SK-N-SH (cell line): ENCODE measurements at regions not wholly inside any gene's neighbourhood (a gene's known extent, or its start where the extent isn't known, plus 50 kb on each side); places are given as distances from the start of the nearest gene placed in this dataset.

Source experiments
- CTCF ChIA-PET: fragments of 300-600, 350-600 bp; formaldehyde crosslinking; extraction: SDS; loops from one replicate; lab custom pipeline; 2021; lab: Yijun Ruan, JAX
- POLR2A ChIA-PET: fragments of 350-600 bp; sonication (Branson Sonifier 250); formaldehyde crosslinking; extraction: SDS; loops from one replicate; lab custom pipeline; 2020; ENCODE audit warnings: antibody characterized with exemption, inconsistent platforms; lab: Yijun Ruan, JAX
- DNase-seq: peaks from one replicate; pipeline ENCODE4 v3.0.0; 2012
- H2AFZ ChIP-seq: fragments of 200-600 bp; sonication (generic); 2 replicates; pipeline ENCODE4 v1.8.1; 2016; ENCODE audit warnings: antibody characterized with exemption, mild to moderate bottlenecking, low read depth
- H3F3A ChIP-seq: fragments of 200-600 bp; sonication (generic); replicated peaks from 2 replicates; pipeline ENCODE3; 2016; ENCODE audit warnings: antibody characterized with exemption, mild to moderate bottlenecking; ENCODE audit not compliant: insufficient read depth
- H3K27ac ChIP-seq, 2 experiments: fragments of 200-500 bp in 1 of 2; fragments of 200-600 bp in 1 of 2; sonication (Bioruptor generic) in 1 of 2; sonication (generic), shearing (Covaris generic) in 1 of 2; 2 replicates each; pipeline versions ENCODE4 v1.5.1 to v1.6.1; 2014 to 2016; ENCODE audit warnings: low read depth in 2 of 2, inconsistent platforms in 1 of 2, low read length in 1 of 2, mild to moderate bottlenecking in 1 of 2, mixed read lengths in 1 of 2
- H3K27me3 ChIP-seq: fragments of 200-600 bp; sonication (generic), shearing (Covaris generic); 2 replicates; pipeline ENCODE4 v1.6.1; 2016; ENCODE audit warnings: mixed run types; ENCODE audit not compliant: insufficient read depth
- H3K36me3 ChIP-seq, 2 experiments: fragments of 200-500 bp in 1 of 2; fragments of 200-600 bp in 1 of 2; sonication (Bioruptor generic) in 1 of 2; sonication (generic) in 1 of 2; replicated peaks in 1 of 2; 2 replicates each; pipeline versions ENCODE3 to v1.5.1; 2014 to 2016; ENCODE audit warnings: low read length in 1 of 2, mild to moderate bottlenecking in 1 of 2; ENCODE audit not compliant: insufficient read depth in 2 of 2, control insufficient read depth in 1 of 2
- H3K4me1 ChIP-seq, 2 experiments: fragments of 200-500 bp in 1 of 2; fragments of 200-600 bp in 1 of 2; sonication (Bioruptor generic) in 1 of 2; sonication (generic), shearing (Covaris generic) in 1 of 2; 2 replicates each; pipeline versions ENCODE4 v1.5.1 to v1.6.1; 2014 to 2016; ENCODE audit warnings: low read depth in 1 of 2, low read length in 1 of 2, mixed run types in 1 of 2; ENCODE audit not compliant: insufficient read depth in 2 of 2, control insufficient read depth in 1 of 2
- H3K4me2 ChIP-seq: fragments of 200-600 bp; sonication (generic), shearing (Covaris generic); 2 replicates; pipeline ENCODE4 v1.6.1; 2017; ENCODE audit warnings: mixed run types
- H3K4me3 ChIP-seq, 2 experiments: fragments of 200-500 bp in 1 of 2; fragments of 200-600 bp in 1 of 2; sonication (Bioruptor generic) in 1 of 2; sonication (generic), shearing (Covaris generic) in 1 of 2; 2 replicates each; pipeline versions ENCODE4 v1.5.1 to v1.8.1; 2014 to 2016; ENCODE audit warnings: low read depth in 2 of 2, inconsistent platforms in 1 of 2, low read length in 1 of 2, mild to moderate bottlenecking in 1 of 2, mixed read lengths in 1 of 2, moderate library complexity in 1 of 2
- H3K79me2 ChIP-seq: fragments of 200-600 bp; sonication (generic); 2 replicates; pipeline ENCODE4 v1.8.1; 2017; ENCODE audit warnings: mild to moderate bottlenecking; ENCODE audit not compliant: insufficient read depth
- H3K9ac ChIP-seq: fragments of 200-600 bp; sonication (generic); 2 replicates; pipeline ENCODE4 v1.6.1; 2017; ENCODE audit warnings: mixed run types
- H3K9me2 ChIP-seq: fragments of 200-600 bp; sonication (generic); 2 replicates; pipeline ENCODE4 v1.6.1; 2017; ENCODE audit warnings: mixed run types
- H3K9me3 ChIP-seq: fragments of 200-600 bp; sonication (generic); 2 replicates; pipeline ENCODE4 v1.6.1; 2017; ENCODE audit warnings: mixed run types, mild to moderate bottlenecking, moderate library complexity
- H4K20me1 ChIP-seq: fragments of 200-600 bp; sonication (generic); 2 replicates; pipeline ENCODE4 v1.6.1; 2017; ENCODE audit warnings: mild to moderate bottlenecking, mixed run types; ENCODE audit not compliant: insufficient read depth
- ELF1 ChIP-seq: IDR thresholded peaks from 2 replicates; pipeline ENCODE4 v1.4.0; 2012
- EP300 ChIP-seq, 2 experiments: IDR thresholded peaks; 2 replicates each; pipeline versions ENCODE4 v1.4.0 to v1.6.1; 2012; ENCODE audit warnings: borderline replicate concordance in 1 of 2, low read depth in 1 of 2, low read length in 1 of 2
- EZH2phosphoT487 ChIP-seq: fragments of 200-600 bp; sonication (generic); IDR thresholded peaks from 2 replicates; pipeline ENCODE4 v1.6.1; 2017; ENCODE audit warnings: low read depth, mixed run types, mild to moderate bottlenecking, antibody characterized with exemption, moderate library complexity, borderline replicate concordance
- FOSL2 ChIP-seq: IDR thresholded peaks from 2 replicates; pipeline ENCODE4 v1.4.0; 2012; ENCODE audit warnings: low read depth, mild to moderate bottlenecking, moderate library complexity, borderline replicate concordance
- FOXJ3 ChIP-seq: sonication (generic); formaldehyde crosslinking; IDR thresholded peaks from 2 replicates; pipeline ENCODE4 v1.5.1; 2020; ENCODE audit warnings: mild to moderate bottlenecking, missing genetic modification reagents
- FOXM1 ChIP-seq: IDR thresholded peaks from 2 replicates; pipeline ENCODE4 v1.4.0; 2012; ENCODE audit warnings: low read depth, mild to moderate bottlenecking
- GABPA ChIP-seq: IDR thresholded peaks from 2 replicates; pipeline ENCODE4 v1.4.0; 2012; ENCODE audit warnings: low read depth, mild to moderate bottlenecking
- GATA2 ChIP-seq: sonication (generic); formaldehyde crosslinking; IDR thresholded peaks from 2 replicates; pipeline ENCODE4 v1.5.0; 2020; ENCODE audit warnings: mild to moderate bottlenecking, missing genetic modification reagents
- IRF3 ChIP-seq: fragments of 150-350 bp; IDR thresholded peaks from 2 replicates; pipeline ENCODE4 v1.6.1; 2016; ENCODE audit warnings: mild to moderate bottlenecking, low read depth, low read length
- MXI1 ChIP-seq: IDR thresholded peaks from 2 replicates; pipeline ENCODE4 v1.6.1; 2012; ENCODE audit warnings: mild to moderate bottlenecking, low read depth, low read length, improper control_type of control experiment
- NRF1 ChIP-seq: IDR thresholded peaks from 2 replicates; pipeline ENCODE4 v1.6.1; 2012; ENCODE audit warnings: low read depth, mild to moderate bottlenecking, low read length
- PBX3 ChIP-seq: IDR thresholded peaks from 2 replicates; pipeline ENCODE4; 2012
- POLR2AphosphoS5 ChIP-seq: IDR thresholded peaks from 2 replicates; pipeline ENCODE4 v1.6.1; 2012; ENCODE audit warnings: low read depth, low read length
- RAD21 ChIP-seq: IDR thresholded peaks from 2 replicates; pipeline ENCODE4 v1.6.1; 2012; ENCODE audit warnings: mild to moderate bottlenecking, low read length
- RCOR1 ChIP-seq: fragments of 150-350 bp; IDR thresholded peaks from 2 replicates; pipeline ENCODE4 v1.6.1; 2017; ENCODE audit warnings: antibody characterized with exemption, low read length
- REST ChIP-seq: IDR thresholded peaks from 2 replicates; pipeline ENCODE4 v1.6.1; 2012; ENCODE audit warnings: mild to moderate bottlenecking, low read depth, low read length, moderate library complexity
- RXRA ChIP-seq: IDR thresholded peaks from 2 replicates; pipeline ENCODE4 v1.4.0; 2012; ENCODE audit warnings: low read depth, mild to moderate bottlenecking, borderline replicate concordance
- SIN3A ChIP-seq: IDR thresholded peaks from 2 replicates; pipeline ENCODE4 v1.6.1; 2012; ENCODE audit warnings: low read depth, mild to moderate bottlenecking, low read length, moderate library complexity, borderline replicate concordance
- SMC3 ChIP-seq: IDR thresholded peaks from 2 replicates; pipeline ENCODE4 v1.6.1; 2012; ENCODE audit warnings: low read depth, low read length, improper control_type of control experiment
- TCF12 ChIP-seq: IDR thresholded peaks from 2 replicates; pipeline ENCODE4 v1.4.0; 2012
- TEAD4 ChIP-seq: IDR thresholded peaks from 2 replicates; pipeline ENCODE4 v1.4.0; 2012; ENCODE audit warnings: mild to moderate bottlenecking, borderline replicate concordance; ENCODE audit not compliant: insufficient read depth
- USF1 ChIP-seq: IDR thresholded peaks from 2 replicates; pipeline ENCODE4 v1.4.0; 2012; ENCODE audit warnings: low read depth, borderline replicate concordance
- USF2 ChIP-seq: fragments of 150-350 bp; IDR thresholded peaks from 2 replicates; pipeline ENCODE4 v1.6.1; 2017; ENCODE audit warnings: antibody characterized with exemption, low read length, low read depth, borderline replicate concordance
- YY1 ChIP-seq: IDR thresholded peaks from 2 replicates; pipeline ENCODE4 v1.4.0; 2012; ENCODE audit warnings: low read depth, mild to moderate bottlenecking
- WGBS: methylation state at CpG from one replicate; pipeline ENCODE4 v1.1.6; 2017; ENCODE audit warnings: low lambda C conversion rate; 5-methylcytosine and 5-hydroxymethylcytosine counted together
- TF ChIP-seq, protein P1 (sequence below): fragments of 200-600 bp; sonication (generic); IDR thresholded peaks from 2 replicates; pipeline ENCODE4 v1.6.1; 2017; ENCODE audit warnings: antibody characterized with exemption, mild to moderate bottlenecking, moderate library complexity

DNA sequence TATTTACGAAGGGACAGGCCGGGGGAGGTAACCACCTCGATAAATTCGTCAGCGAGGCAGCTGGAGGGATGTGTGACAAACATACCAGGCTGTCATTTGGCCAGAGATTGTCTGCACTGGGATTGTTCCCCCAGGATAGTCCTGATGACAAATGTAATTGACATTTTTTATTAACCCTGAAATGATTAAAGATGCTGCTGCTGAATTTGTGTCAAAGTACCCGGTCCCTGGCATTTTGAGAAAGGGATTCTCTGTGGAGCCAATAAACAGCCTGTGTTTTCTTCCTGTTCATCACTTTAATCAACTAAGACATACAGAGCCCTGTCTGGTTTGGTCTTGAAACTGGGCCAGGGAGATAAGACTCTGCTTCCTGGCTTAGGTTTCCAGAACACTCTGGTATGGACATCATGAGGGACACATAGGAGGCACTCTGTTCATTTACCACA is 117.6 kb downstream of the SLC25A47 start:
- Histone ChIP-seq H3K36me3 (no peaks in the 10 kb centered on the region), H4K20me1 (no peaks in the 10 kb centered on the region; the same call in 1 of the 2 replicates), H3K9me2 (no peaks in the 10 kb centered on the region), H3F3A (peaks cover 9% of the 10 kb centered on the region), H3K27me3 (no peaks in the 10 kb centered on the region), H3K9ac (no peak overlapping the region; the same call in 1 of the 2 replicates), H2AFZ (no peak overlapping the region), H3K79me2 (no peaks in the 10 kb centered on the region), H3K4me1 (peaks cover 34 to 95% of the 10 kb centered on the region in 2 experiments), H3K4me3 (peak overlapping the region in 1 of 2 experiments; percentile 0; a peak in 2 of 4 replicates), H3K27ac (peak overlapping the region; percentile 68 to 100), H3K9me3 (no peaks in the 10 kb centered on the region), H3K4me2 (peak overlapping the region; percentile 41)
- peak; percentile 76 for DNase-seq
- ChIA-PET CTCF (interaction anchor here (0.6 to 15.3 kb wide), 42 partner anchors 11 to 1188 kb away, joined by 3 to 236 read pairs (median 5); partner anchors contain the start of gene RTL1), POLR2A (interaction anchor here (0.8 to 7.1 kb wide), 29 partner anchors 13 to 570 kb away, joined by 3 to 91 read pairs (median 7); no protein-coding TSS in a partner anchor)
- 28% methylated on average over 6 of the region's 6 CpGs for WGBS
- TF ChIP-seq SMC3, result no peak; the same call in 1 of the 2 replicates
- TF ChIP-seq TCF12, result peak; percentile 93
- TF ChIP-seq YY1, result no peak
- peak; percentile 95 for TF ChIP-seq GATA2 (CRISPR knock-in tag)
- TF ChIP-seq FOXJ3 (CRISPR knock-in tag), result peak; percentile 98
- TF ChIP-seq USF2, result no peak
- no peak for TF ChIP-seq NRF1
- 0 out of 2 replicates have a peak, but pooled peaks have one; percentile 35 for TF ChIP-seq FOXM1
- no peak for TF ChIP-seq USF1
- TF ChIP-seq TEAD4, result peak; percentile 64; the same call in 1 of the 2 replicates
- TF ChIP-seq EP300 (IDR thresholded peaks at IDR 0.05; ENCODE audit: borderline replicate concordance in 1 of 2, low read depth in 1 of 2, low read length in 1 of 2), result peak; percentile 78 to 100; a peak in 3 of 4 replicates
- no peak for TF ChIP-seq ELF1
- TF ChIP-seq RAD21, result peak; percentile 51
- 0 out of 2 replicates have a peak, but pooled peaks have one; percentile 14 for TF ChIP-seq IRF3
- peak; percentile 96 for TF ChIP-seq RCOR1
- no peak for TF ChIP-seq EZH2phosphoT487
- TF ChIP-seq POLR2AphosphoS5, result peak; percentile 87
- TF ChIP-seq FOSL2, result no peak
- TF ChIP-seq, protein P1, sequence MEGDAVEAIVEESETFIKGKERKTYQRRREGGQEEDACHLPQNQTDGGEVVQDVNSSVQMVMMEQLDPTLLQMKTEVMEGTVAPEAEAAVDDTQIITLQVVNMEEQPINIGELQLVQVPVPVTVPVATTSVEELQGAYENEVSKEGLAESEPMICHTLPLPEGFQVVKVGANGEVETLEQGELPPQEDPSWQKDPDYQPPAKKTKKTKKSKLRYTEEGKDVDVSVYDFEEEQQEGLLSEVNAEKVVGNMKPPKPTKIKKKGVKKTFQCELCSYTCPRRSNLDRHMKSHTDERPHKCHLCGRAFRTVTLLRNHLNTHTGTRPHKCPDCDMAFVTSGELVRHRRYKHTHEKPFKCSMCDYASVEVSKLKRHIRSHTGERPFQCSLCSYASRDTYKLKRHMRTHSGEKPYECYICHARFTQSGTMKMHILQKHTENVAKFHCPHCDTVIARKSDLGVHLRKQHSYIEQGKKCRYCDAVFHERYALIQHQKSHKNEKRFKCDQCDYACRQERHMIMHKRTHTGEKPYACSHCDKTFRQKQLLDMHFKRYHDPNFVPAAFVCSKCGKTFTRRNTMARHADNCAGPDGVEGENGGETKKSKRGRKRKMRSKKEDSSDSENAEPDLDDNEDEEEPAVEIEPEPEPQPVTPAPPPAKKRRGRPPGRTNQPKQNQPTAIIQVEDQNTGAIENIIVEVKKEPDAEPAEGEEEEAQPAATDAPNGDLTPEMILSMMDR, result no peak
- peak; percentile 54 for TF ChIP-seq MXI1
- TF ChIP-seq GABPA, result no peak
- peak; percentile 91 for TF ChIP-seq PBX3
- TF ChIP-seq SIN3A, result no peak
- TF ChIP-seq REST, result no peak
- TF ChIP-seq RXRA, result no peak
